Lower leg skin (tissue), 3 donors: ENCODE measurements at regions not wholly inside any gene's neighbourhood (a gene's known extent, or its start where the extent isn't known, plus 50 kb on each side); places are given as distances from the start of the nearest gene placed in this dataset.
"Not testable (repeated sequence)": the region's sequence is repeated elsewhere in the genome, so short reads cannot be mapped to it uniquely, and the experiment has no call there.

Experiments used
- CTCF ChIP-seq, 3 donors: fragments of 450-650 bp; IDR thresholded peaks; one replicate each; pipeline ENCODE4 v1.5.1; 2016; ENCODE audit warnings: antibody characterized with exemption in 3 of 3, mild to moderate bottlenecking in 3 of 3, moderate library complexity in 2 of 3
- POLR2A ChIP-seq, 2 donors: fragments of 450-650 bp; IDR thresholded peaks; one replicate each; pipeline ENCODE4 v1.6.1; 2016 to 2017; ENCODE audit warnings: antibody characterized with exemption in 2 of 2, mild to moderate bottlenecking in 1 of 2, moderate library complexity in 1 of 2

DNA sequence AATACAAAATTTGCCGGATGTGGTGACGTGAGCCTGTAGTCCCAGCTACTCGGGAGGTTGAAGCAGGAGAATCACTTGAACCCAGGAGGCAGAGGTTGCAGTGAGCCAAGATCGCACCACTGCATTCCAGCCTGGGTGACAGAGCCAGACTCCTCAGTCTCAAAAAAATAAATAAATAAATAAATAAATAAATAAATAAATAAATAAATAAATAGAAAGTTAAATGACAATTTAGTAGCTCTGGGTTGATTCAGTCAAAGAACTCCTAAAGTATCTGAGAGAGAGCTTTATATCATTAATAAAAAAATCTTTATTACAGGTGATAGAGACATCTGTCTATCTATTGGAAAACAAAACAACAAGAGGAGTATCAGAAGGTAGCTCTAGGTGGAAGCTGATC lies 798.4 kb downstream of the CENPC start:
- not testable (repeated sequence) for TF ChIP-seq POLR2A, CTCF (IDR thresholded peaks at IDR 0.05)
